ENCODE measurements at regions not wholly inside any gene's neighbourhood (a gene's known extent, or its start where the extent isn't known, plus 50 kb on each side); places are given as distances from the start of the nearest gene placed in this dataset.

GRCh38 chr10:43931308-43931930 lies 282.7 kb upstream of the ZNF32 start:
- in situ Hi-C loops (cut with HindIII; ENCODE audit: low sequenced_read_pairs) = no loop called here

GRCh38 chr10:43930777-43931176 lies 282.1 kb upstream of the ZNF32 start:
- in situ Hi-C loops (cut with HindIII; ENCODE audit: low sequenced_read_pairs) = no loop called here
- no peak for DNase-seq (ENCODE audit: low read depth, low spot score)
- no peak for TF ChIP-seq CTCF (IDR thresholded peaks at IDR 0.05; ENCODE audit: low read depth, low read length)
- no peak overlapping the region for H3K4me3 ChIP-seq (ENCODE audit: low read depth, low read length)

More at GRCh38 chr10:43931308-43931930, 282.7 kb upstream of the ZNF32 start:
- no peak overlapping the region for H3K4me3 ChIP-seq (ENCODE audit: low read depth, low read length)
- no peak for TF ChIP-seq CTCF (IDR thresholded peaks at IDR 0.05; ENCODE audit: low read depth, low read length)
- DNase-seq (ENCODE audit: low read depth, low spot score) = peak; percentile 70

GRCh38 chr10:43930243-43930642 lies 281.6 kb upstream of the ZNF32 start:
- in situ Hi-C loops (cut with HindIII; ENCODE audit: low sequenced_read_pairs) = no loop called here
- TF ChIP-seq CTCF (IDR thresholded peaks at IDR 0.05; ENCODE audit: low read depth, low read length) = no peak
- DNase-seq (ENCODE audit: low read depth, low spot score) = no peak
- no peak overlapping the region for H3K4me3 ChIP-seq (ENCODE audit: low read depth, low read length)

- TF ChIP-seq CTCF (IDR thresholded peaks at IDR 0.05; ENCODE audit: low read depth, low read length) = no peak
- DNase-seq (ENCODE audit: low read depth, low spot score) = no peak
- H3K4me3 ChIP-seq (ENCODE audit: low read depth, low read length) = no peak overlapping the region
- in situ Hi-C loops (cut with HindIII; ENCODE audit: low sequenced_read_pairs) = no loop called here
Measured at GRCh38 chr10:43929122-43929521, 280.4 kb upstream of the ZNF32 start.

- TF ChIP-seq CTCF (IDR thresholded peaks at IDR 0.05; ENCODE audit: low read depth, low read length) = no peak
- no peak overlapping the region for H3K4me3 ChIP-seq (ENCODE audit: low read depth, low read length)
- DNase-seq (ENCODE audit: low read depth, low spot score) = no peak
- in situ Hi-C loops (cut with HindIII; ENCODE audit: low sequenced_read_pairs) = no loop called here
Measured at GRCh38 chr10:43928425-43928968, 279.8 kb upstream of the ZNF32 start.

GRCh38 chr10:43926875-43927406 lies 278.3 kb upstream of the ZNF32 start:
- in situ Hi-C loops (cut with HindIII; ENCODE audit: low sequenced_read_pairs) = no loop called here
- no peak for TF ChIP-seq CTCF (IDR thresholded peaks at IDR 0.05; ENCODE audit: low read depth, low read length)
- no peak for DNase-seq (ENCODE audit: low read depth, low spot score)
- no peak overlapping the region for H3K4me3 ChIP-seq (ENCODE audit: low read depth, low read length)
